NCI-H2081 treated with DMSO at 0.1 percent for 48 hours (cell line): ENCODE measurements at regions not wholly inside any gene's neighbourhood (a gene's known extent, or its start where the extent isn't known, plus 50 kb on each side); places are given as distances from the start of the nearest gene placed in this dataset.
"Not testable (repeated sequence)": the region's sequence is repeated elsewhere in the genome, so short reads cannot be mapped to it uniquely, and the experiment has no call there.

Experiments used
- DNase-seq: peaks from one replicate; lab custom pipeline; 2025; lab: John Stamatoyannopoulos, UW

DNA sequence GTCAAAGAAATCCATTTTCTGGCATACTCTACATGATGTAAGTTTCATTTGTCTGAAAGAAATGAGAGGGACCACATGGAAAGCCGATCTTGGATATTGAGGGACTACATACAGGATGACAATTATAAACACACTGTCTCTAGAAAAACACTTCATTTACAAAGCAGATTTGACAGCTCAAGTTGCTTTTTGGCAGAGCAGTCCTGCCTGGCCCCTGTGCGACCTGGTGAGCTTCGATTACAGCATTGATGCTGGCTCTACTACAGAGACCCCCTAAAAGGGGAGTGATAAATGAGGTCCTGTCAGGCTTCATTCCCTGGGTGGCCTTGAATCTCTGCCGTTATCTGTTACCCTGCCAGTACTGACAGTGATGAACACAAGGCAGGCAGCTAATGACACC lies 215.2 kb upstream of the NOCT start:
- DNase-seq, result no peak

DNA sequence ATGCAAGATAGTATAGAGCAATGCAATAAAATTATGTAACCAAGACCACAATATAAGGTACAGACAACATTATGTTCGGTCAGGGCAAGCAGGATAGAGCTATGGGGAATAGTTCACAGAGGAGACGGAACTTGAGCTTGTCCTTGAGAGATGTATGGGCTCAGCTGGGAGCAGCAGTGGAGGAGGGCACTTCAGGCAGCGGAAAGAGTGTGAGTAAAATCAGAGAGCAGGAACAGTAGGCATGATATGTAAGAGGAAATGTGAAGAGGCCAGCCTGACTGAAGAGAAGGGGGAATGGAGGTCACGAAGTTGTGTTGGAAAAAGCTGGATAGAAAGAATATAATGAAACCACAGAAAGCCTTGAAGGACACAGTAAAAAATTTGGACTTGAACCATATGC lies 217.2 kb upstream of the NOCT start:
- no peak for DNase-seq

DNA sequence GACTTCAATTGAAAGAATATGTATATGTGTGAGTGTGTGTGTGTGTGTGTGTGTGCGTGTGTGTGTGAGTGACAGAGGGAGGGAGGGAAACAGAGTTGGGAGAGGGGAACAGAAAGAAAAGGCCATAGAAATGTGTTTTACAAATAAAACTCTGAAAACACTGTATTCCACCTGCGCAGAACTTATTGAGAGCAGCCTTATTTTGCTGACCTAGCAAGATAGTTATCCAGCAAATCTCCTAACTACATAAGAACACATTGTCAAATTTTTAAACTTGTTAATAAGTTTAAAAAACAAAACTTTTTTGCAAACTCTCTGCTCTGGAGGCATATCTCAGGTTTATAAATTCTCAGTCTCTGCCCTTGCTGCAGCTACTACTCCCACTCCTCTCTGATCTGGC lies 217.9 kb upstream of the NOCT start:
- no peak for DNase-seq

DNA sequence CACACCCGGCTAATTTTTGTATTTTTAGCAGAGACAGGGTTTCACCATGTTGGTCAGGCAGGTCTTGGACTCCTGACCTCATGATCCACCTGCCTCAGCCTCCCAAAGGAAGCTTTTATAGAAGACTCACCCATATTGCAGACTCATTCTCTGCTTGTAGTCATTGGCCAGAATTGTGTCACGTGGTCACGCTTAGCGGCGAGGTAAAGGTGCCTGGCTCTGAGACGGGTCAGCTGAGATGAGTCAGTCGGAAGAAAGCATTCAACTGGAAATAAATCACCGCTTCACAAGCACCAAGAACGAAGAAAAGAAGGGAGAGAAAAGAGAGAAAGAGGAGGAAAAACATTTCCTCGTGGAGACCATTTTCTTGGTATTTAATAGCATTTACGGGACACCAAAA lies 218.8 kb upstream of the NOCT start:
- no peak for DNase-seq

DNA sequence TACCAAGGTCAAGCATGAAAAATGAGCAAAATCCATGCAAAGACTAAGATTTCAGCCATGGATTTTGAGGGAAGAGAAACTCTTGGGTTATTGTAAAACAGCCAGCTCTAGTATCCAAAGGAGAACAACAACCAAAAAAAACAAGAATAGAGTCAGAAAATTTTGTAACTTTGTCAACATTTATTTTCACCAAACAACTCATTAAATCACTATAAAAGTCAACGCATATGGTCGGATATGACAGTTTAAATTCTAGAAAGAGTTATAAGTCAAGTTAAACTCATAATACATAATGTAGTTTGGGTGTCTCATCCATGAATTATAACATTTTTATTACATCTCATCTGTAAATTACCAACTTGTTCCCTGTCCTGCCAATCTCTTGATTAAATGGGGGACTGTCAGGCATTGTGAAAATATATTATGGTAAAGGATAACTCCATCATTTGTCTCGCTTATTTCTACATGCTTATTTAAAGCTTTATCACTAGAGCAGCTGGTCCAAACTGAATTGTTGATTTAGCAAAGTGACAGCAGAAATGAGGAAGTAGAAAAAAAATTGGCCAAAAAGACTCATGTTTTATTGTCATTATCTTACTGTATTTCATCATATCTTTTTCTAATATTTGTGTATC lies 224.8 kb upstream of the NOCT start:
- DNase-seq, result no peak

DNA sequence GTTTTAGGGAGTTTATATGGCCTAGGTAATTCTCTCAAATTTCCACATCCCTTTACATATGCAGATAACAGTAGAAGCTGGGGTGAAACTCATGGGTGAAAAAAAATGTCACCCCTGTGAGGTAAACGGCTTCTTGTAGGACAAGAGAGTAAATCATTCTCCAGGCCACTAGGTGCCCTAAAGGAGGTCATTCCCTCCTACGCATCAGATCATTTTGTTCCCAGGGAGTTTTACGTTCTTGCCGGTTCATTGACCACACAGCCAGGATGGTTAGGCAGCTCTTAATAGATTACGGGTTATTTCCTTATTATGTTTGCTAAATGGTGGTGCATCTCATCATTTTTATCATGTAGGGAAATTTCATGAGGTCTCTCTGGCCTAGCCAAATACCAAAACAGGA lies 225.8 kb upstream of the NOCT start:
- DNase-seq, result no peak

DNA sequence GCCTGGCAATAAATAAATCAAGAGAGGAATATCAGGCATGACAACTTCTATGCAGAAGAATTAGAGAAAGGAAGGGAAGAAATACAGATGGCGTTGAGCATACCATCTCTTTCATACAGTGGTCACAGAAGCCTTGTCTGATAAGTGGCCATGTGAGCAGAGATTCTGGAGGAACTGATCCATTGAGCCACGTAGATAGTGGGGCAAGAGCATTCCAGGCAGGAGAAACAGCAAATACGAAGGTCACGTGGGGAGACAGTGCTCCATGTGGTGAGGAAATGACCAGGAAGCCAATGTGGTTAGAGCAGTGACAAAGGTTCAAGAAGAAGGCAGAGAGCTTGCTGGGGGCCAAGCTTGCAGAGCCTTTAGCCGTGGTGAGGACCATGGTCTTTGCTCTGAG lies 226.7 kb upstream of the NOCT start:
- no peak for DNase-seq

DNA sequence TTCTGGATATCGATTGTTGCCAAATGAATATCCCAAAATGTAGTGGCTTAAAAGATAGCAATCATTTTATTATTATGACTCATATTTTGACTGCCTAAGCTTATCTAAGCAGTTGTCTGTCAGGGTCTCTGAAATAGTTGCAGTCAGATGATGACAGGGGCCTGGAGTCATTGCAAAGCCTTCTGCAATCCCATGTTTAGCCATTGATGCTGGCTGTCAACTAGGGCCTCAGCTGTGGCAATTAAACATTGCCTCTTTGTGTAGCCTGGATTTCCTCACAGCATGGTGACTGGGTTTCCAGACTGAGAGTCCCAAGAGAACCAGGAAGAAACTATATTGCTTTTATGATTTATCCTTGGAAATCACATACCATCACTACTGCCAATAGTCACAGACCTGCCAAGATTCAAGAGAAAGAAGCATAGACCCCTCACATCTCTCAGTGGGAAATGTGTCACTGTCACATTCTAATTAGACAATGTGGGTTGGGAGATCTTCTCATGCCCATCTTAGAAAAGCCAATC lies 227.3 kb upstream of the NOCT start:
- DNase-seq, result no peak

DNA sequence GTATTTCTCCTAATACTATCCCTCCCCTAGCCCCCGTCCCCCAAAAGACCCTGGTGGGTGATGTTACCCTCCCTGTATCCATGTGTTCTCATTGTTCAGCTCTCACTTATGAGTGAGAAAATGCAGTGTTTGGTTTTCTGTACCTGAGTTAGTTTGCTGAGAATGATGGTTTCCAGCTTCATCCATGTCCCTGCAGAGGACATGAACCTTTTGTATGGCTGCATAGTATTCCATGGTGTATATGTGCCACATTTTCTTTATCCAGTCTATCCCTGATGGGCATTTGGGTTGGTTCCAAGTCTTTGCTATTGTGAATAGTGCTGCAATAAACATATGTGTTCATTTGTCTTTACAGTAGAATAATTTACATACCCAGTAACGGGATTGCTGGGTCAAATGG lies 235.8 kb upstream of the NOCT start:
- DNase-seq, result not testable (repeated sequence)

DNA sequence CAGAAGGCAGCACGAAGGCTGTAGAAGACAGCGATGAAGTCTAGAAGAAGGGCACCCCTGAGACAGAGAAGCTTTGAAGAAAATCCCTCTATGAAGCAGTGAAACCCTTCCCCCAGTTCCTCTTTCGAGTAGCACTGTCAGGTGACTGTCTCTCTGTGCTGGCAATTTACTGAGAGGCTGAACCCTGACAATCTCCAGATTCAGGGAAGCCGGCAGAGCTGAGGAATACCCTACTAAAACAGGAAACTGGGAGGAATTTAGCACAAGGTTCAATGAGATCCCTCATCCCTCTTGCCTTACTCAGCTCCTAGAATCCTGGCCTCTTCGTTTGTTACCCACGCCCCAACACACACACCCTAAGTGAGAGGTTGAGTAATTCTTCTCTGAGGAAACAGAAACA lies 239.7 kb upstream of the NOCT start:
- no peak for DNase-seq

DNA sequence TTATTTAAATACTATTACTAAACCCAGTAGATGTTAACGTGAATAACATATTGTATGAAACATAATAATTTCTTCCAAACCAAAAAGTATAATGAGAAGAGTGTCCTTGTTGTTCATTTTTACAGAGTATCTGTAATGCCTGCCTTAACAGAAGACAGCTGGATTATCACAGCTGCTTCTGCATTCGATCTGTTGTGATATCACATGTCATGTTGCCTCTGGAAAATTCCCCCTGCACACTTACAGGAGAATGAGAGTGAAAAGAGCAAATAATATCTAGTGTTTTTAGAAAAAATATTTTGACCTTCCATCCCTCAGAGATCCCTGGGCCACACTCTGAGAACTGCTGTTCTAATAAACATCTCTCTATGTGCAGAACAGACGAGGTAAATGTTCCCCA lies 240.1 kb upstream of the NOCT start:
- DNase-seq, result no peak

DNA sequence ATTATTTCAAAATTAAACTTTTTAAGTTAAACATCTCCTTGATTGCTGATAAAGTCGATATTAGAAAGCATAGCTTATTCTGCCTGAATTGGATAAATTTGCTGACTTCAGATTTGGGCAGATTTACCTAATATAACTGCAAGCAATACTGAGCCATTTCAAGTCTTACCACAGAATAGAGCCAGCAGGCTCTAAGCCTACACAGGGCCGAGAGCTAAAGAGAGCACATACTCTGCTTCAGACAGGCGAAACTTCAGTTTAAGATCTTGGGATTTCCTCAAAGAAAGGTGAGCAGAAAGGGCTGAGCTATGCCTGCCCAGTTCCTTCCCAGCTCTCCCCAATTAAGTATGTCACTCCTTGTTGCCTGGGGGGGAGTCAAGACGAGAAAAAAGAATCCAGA lies 240.6 kb upstream of the NOCT start:
- no peak for DNase-seq

DNA sequence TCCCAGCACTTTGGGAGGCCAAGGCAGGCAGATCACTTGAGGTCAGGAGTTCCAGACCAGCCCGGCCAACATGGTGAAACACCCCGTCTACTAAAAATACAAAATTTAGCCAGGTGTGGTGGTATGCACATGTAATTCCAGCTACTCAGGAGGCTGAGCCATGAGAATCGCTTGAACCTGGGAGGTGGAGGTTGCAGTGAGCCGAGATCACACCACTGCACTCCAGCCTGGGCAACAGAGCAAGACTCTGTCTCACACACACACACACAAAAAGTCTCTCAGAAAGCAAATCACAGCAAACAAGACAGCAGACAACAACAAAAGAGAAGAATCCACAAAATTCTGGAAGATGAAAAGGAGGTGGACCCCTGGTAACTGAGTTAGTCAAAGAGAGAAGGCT lies 241.5 kb upstream of the NOCT start:
- not testable (repeated sequence) for DNase-seq

DNA sequence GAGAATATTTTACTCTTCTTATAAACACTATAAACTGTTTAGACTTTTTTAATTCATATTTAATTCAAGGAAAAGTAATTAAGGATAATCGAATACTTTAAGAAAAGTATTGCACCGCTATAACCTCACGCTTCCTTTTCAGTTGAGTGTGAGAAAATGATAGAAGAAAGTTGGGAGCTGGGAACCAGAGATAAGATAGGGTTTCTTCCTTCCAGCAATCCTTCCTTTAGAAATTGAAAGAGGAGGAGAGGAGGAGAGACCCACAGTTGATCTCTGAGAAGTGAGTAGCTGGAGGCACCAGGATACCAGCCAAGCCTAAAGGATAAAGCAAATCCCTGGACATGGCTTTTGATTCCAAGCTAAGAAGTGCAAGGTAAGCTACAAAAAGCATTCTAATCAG lies 242.3 kb upstream of the NOCT start:
- no peak for DNase-seq

DNA sequence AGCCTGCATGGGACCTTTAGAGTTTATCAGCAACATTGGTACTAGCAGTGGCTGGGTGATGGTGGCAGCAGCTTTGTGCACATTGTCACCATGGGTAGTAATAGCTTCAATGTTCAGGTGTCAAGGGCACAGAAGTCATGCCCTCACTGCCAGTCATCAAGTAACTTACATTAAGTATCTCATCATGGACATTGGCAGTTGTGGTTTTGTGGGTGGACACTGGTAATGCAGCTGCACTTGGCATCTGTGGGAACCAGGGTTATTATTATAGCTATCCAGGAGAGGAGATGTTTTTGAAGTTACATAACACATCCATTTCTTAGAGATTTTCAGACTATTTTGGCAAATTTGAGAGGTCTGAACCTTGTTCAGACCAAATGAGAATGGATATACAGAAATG lies 243.2 kb upstream of the NOCT start:
- DNase-seq, result no peak

DNA sequence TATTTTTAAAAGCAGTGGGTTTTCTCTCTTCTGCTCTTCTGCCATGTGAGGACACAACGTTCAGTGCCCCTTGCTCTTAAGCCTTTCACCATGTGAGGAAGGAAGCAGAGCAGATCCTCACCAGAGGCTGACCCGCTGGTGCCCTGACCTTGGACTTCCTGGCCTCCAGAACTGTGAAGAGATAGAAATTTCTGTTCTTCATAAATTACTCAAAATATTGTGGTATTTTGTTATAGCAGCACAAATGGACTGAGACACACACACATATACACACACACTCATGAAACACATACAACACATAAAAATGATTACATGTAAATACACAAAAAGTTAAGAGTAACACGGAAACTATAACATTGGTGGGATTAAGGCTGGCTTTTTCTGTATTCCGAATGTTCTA lies 244.8 kb upstream of the NOCT start:
- no peak for DNase-seq

DNA sequence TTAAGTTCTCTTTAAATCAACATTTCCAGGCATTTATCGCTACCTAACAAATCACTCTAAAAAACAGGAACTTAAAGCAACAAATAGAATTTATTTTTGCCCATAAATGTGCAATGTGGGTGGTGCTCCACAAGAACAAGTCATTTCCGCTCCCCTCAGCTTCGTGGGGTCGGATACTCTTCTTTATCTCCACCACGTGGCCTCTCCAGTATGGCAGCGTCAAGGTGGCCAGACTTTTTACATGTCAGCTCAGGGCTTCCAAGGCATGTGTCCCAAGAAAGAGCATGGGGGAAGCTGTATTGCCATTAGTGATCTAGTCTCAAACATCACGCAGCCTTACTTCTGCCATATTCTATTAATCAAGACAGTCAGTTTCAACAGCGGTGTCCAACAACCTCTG lies 249.2 kb upstream of the NOCT start:
- no peak for DNase-seq

DNA sequence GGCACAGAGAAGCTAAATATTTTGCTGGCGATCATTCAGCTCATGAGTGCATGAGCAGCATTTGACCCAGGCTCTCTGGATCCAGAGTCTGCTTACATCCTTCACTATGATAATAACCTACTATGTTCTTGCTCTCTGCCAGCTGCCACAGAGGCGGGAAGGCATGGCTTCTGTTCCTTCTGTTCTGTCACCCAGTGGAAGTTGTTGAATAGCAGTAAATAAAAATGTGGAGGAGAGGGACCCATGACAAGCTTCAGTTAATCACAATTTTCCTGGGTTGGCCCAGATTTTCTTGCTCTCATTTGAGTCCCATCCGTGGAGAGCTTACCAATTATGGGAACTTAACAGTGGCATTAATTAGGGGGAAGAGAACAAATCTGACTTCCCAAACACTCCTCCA lies 250.1 kb upstream of the NOCT start:
- DNase-seq, result no peak

DNA sequence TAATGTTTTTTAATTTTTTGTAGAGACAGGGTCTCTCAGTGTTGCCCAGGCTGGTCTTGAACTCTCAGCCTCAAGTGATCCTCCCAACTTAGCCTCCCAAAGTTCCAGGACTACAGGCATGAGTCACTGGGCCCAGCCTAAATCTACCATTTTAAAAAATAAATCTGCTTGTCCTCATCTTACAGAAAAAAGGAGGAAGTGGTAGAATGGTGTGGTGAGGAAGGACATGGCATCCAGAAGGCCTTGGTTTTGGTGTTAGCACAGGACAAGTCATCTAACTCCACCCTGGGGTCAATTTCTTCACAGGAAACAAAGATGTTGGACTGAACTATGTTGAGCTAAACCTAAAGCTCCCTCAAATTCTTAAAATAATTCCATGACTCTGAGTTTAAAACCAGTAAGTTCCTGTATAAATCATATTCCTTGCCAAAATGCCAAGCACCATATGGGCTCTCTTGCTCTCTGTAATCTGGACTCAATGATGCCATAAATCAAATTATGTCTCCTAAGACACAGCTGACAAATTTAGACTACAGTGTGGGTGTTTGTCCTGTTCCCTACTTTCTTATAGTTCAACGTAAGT lies 253.9 kb upstream of the NOCT start:
- no peak for DNase-seq

DNA sequence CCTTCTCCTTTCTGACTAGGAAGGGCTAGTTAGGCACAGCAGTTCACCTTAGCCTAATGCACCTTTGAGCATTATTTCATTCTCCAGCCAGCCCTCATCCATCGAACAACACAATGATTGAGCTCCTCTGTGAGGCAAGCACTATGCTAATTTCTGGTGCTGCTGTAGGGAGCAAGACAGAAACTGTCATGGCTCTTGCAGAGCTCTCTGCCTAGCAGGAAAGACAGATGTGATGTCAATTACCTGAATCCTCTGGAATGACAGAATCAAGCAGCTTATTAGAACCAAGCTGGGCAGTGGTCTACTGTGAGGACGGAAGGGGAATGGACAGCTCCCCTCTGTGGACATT lies 256.1 kb upstream of the NOCT start:
- no peak for DNase-seq

DNA sequence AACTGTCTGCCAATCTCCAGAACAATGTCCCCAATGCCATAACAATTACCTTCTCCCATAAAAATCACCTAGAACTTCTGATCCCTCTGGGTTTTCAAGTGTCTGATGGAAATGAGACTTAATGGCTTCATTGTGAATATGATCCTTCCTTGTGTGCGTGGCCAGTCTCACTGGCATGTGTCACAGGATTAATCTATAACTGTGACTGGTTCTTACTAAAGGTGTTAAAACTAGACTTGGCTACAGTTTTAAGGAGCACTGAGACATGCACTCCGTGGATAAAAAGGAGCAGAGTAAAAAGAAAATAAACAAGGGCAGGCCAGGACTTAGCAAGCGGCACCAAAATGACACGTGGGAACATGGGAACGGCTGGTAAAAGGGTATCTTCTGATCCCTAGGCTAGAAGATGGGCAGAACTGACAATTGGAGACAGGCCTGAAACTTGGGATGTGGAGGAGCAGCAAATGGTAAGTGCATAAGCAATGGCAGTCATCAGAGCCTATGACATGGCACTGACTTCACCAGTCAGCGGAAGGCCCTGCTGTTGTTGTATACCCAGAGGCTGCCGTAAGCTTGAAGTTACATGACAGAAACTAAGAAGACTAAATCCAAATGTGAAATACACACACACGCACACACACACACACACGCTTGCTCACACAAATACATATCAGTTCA lies 256.6 kb upstream of the NOCT start:
- no peak for DNase-seq

DNA sequence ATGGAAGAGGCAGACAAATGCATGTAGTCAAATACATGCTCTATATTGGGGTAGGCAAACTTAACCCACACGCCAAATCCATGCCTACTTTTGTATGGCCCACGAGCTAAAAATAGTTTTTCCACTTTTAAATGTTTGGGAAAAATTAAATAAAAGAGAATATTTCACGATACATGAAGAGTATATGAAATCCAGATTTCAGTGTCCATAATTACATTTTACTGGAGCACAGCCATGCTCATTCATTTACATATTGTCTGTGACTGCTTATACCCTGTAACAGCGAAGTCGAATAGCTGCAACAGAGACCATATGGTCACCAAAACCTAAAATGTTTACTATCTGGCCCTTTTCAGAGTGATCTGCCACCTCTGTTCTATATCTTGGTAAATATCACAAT lies 257.4 kb upstream of the NOCT start:
- no peak for DNase-seq

DNA sequence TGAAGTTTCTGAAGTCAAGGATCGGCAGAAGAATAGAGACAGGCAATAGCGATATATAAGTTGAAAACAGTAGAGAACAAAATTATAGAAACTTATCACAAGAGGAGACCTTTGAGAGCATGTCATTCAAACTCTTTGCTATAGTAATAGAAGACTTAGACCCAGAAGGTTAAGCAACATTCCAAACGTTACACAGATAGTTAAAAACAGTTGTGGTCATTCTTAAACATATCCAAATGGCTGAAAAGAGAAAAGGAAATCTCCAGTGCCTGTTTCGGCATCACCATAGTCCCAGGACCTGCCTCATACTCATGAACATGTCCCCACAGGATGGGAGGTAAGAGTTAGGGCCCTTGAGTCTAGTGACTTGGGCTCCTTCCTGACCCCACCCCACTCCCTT lies 258.1 kb upstream of the NOCT start:
- DNase-seq, result no peak

DNA sequence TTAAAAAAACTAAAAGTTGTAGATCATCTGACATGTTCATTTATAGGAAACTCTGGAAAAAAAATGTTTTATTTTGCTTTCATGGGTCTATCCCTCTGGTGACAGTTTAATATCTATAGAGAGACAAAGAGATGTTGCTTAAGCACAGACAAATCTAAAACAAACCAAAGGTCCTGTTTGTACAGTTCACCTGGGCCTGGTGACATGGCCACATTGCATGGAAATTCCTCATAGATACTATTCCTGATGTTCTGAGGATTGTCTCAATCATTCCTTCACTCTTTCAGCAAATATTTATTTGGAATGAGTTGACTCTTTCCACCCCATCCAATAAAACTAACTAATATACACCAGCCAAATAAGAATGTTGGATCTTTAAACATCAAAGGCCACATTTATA lies 259.1 kb upstream of the NOCT start:
- no peak for DNase-seq
